BJ (cell line): ENCODE measurements at regions not wholly inside any gene's neighbourhood (a gene's known extent, or its start where the extent isn't known, plus 50 kb on each side); places are given as distances from the start of the nearest gene placed in this dataset.
"Not testable (repeated sequence)": the region's sequence is repeated elsewhere in the genome, so short reads cannot be mapped to it uniquely, and the experiment has no call there.

Source experiments
- CTCF ChIA-PET: fragments of 350-600 bp; formaldehyde crosslinking; extraction: SDS; loops from one replicate; lab custom pipeline; 2021; ENCODE audit warnings: antibody characterized with exemption, inconsistent platforms; lab: Yijun Ruan, JAX
- POLR2A ChIA-PET: fragments of 300-600 bp; sonication (Branson Sonifier 250); formaldehyde crosslinking; extraction: SDS; loops from one replicate; lab custom pipeline; 2021; ENCODE audit warnings: antibody characterized with exemption; lab: Charles Lee
- DNase-seq: peaks from one replicate; pipeline ENCODE4 v3.0.0-alpha.2; 2011; ENCODE audit warnings: low read depth
- H3K27me3 ChIP-seq: 2 replicates; pipeline ENCODE4 v1.6.0; 2011; ENCODE audit warnings: low read length; ENCODE audit not compliant: control insufficient read depth, insufficient read depth
- H3K36me3 ChIP-seq: 2 replicates; pipeline ENCODE4 v1.5.1; 2011; ENCODE audit warnings: low read length; ENCODE audit not compliant: control insufficient read depth, insufficient read depth
- H3K4me3 ChIP-seq: 2 replicates; pipeline ENCODE4 v1.5.1; 2011; ENCODE audit warnings: low read depth, mild to moderate bottlenecking, control low read depth, low read length
- CTCF ChIP-seq: IDR thresholded peaks from 2 replicates; pipeline ENCODE4 v1.5.1; 2011; ENCODE audit warnings: low read depth, mild to moderate bottlenecking, control low read depth, inconsistent platforms, low read length, moderate library complexity; ENCODE audit not compliant: insufficient read depth

- no peak for DNase-seq
- POLR2A ChIA-PET = no interaction called here
- CTCF ChIA-PET = no interaction called here
- no peak overlapping the region for H3K4me3 ChIP-seq
- H3K27me3 ChIP-seq = peaks cover 3% of the 10 kb centered on the region; the same call in 1 of the 2 replicates
- no peak for TF ChIP-seq CTCF
- H3K36me3 ChIP-seq = no peaks in the 10 kb centered on the region
These were observed 150.5 kb upstream of the PRR20G start for GRCh38 chr3:127438371-127438770.

- H3K27me3 ChIP-seq, H3K4me3 ChIP-seq, CTCF ChIA-PET, H3K36me3 ChIP-seq, POLR2A ChIA-PET, DNase-seq: not testable (repeated sequence)
These were observed 147.5 kb upstream of the PRR20G start for GRCh38 chr3:127435299-127435698.

GRCh38 chr3:127431066-127431465 is 143.2 kb upstream of the PRR20G start:
- ChIA-PET CTCF (no interaction called here), POLR2A (no interaction called here)
- H3K36me3 ChIP-seq = no peaks in the 10 kb centered on the region
- peaks cover 17% of the 10 kb centered on the region for H3K27me3 ChIP-seq
- H3K4me3 ChIP-seq = no peak overlapping the region
- no peak for DNase-seq
- TF ChIP-seq CTCF = no peak

- Histone ChIP-seq H3K4me3 (no peak overlapping the region), H3K36me3 (no peaks in the 10 kb centered on the region), H3K27me3 (peaks cover 19% of the 10 kb centered on the region)
- POLR2A ChIA-PET = no interaction called here
- CTCF ChIA-PET = no interaction called here
- no peak for DNase-seq
- TF ChIP-seq CTCF = no peak
These were observed 140.6 kb upstream of the PRR20G start for GRCh38 chr3:127428344-127428997.

GRCh38 chr3:127427666-127428065 is 139.8 kb upstream of the PRR20G start:
- TF ChIP-seq CTCF = no peak
- no peak for DNase-seq
- Histone ChIP-seq H3K4me3 (no peak overlapping the region), H3K27me3 (peaks cover 20% of the 10 kb centered on the region), H3K36me3 (no peaks in the 10 kb centered on the region)
- ChIA-PET POLR2A (no interaction called here), CTCF (no interaction called here)

GRCh38 chr3:127427156-127427555 is 139.3 kb upstream of the PRR20G start:
- peaks cover 20% of the 10 kb centered on the region for H3K27me3 ChIP-seq
- CTCF ChIA-PET = no interaction called here

More at GRCh38 chr3:127427156-127427555, 139.3 kb upstream of the PRR20G start:
- TF ChIP-seq CTCF = no peak
- Histone ChIP-seq H3K36me3 (no peaks in the 10 kb centered on the region), H3K4me3 (no peak overlapping the region)
- no peak for DNase-seq
- POLR2A ChIA-PET = no interaction called here
